ENCODE measurements at regions not wholly inside any gene's neighbourhood (a gene's known extent, or its start where the extent isn't known, plus 50 kb on each side); places are given as distances from the start of the nearest gene placed in this dataset.
"Not testable (repeated sequence)": the region's sequence is repeated elsewhere in the genome, so short reads cannot be mapped to it uniquely, and the experiment has no call there.

DNA sequence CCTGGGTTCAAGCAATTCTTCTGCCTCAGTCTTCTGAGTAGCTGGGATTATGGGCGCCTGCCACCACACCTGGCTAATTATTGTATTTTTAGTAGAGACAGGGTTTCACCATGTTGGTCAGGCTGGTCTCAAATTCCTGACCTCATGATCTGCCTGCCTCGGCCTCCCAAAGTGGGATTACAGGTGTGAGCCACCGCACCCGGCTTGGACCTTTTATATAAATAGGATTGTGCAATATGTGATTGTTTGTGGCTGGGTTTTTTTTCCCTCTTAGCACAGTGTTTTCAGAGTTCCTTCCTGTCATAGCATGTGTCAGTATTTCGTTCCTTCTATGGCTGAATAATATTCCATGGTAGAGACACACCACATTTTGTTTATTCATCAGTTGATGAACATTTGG is 65.8 kb upstream of the VKORC1L1 start:
- in situ Hi-C loops (cut with MboI); intact Hi-C loops (cut with micrococcal nuclease); H3K4me1 ChIP-seq (replicated peaks in 1 of 2; ENCODE audit: control insufficient read depth in 2 of 2, insufficient read depth in 2 of 2, low read length in 2 of 2); H4K20me1 ChIP-seq (replicated peaks; ENCODE audit: control insufficient read depth, insufficient read depth, low read length); H3K79me2 ChIP-seq (ENCODE audit: control insufficient read depth, insufficient read depth, low read length); CTCF ChIA-PET (ENCODE audit: low intra/inter-chr PET ratio); H3K4me3 ChIP-seq; DNase-seq (ENCODE audit: extremely low read depth in 1 of 4, low spot score in 3 of 4); H3K36me3 ChIP-seq (ENCODE audit: control insufficient read depth, insufficient read depth, low read length); FAIRE-seq; BruUV-seq (replicated peaks); ATAC-seq; H3K27ac ChIP-seq (ENCODE audit: extremely low read depth, low read depth, low read length); H3K9me1 ChIP-seq (ENCODE audit: control insufficient read depth, insufficient read depth, low read length); H3K9ac ChIP-seq (ENCODE audit: insufficient read depth in 1 of 2, low read depth in 2 of 2, low read length in 2 of 2); H3K4me2 ChIP-seq (ENCODE audit: insufficient read depth, low read length); POLR2A ChIA-PET; H3K27me3 ChIP-seq (ENCODE audit: control insufficient read depth in 2 of 2, insufficient read depth in 2 of 2, low read length in 2 of 2); H2AFZ ChIP-seq (ENCODE audit: low read depth, low read length); H3K9me3 ChIP-seq (replicated peaks; ENCODE audit: control insufficient read depth, insufficient read depth, low read depth, low read length); TF ChIP-seq CEBPG (CRISPR knock-in tag; IDR thresholded peaks at IDR 0.05): not testable (repeated sequence)
- TF ChIP-seq CEBPG (tag; conservative IDR thresholded peaks at IDR 0.05 in 1 of 2, IDR thresholded peaks at IDR 0.05 in 1 of 2), result peak; percentile 13 to 70; a peak in 2 of 4 replicates
- TF ChIP-seq CEBPB (tag; IDR thresholded peaks at IDR 0.05), result peak; percentile 80
- WGBS (ENCODE audit: insufficient coverage, low coverage, missing lambda C conversion rate), result 18% methylated on average over 5 of the region's 5 CpGs

DNA sequence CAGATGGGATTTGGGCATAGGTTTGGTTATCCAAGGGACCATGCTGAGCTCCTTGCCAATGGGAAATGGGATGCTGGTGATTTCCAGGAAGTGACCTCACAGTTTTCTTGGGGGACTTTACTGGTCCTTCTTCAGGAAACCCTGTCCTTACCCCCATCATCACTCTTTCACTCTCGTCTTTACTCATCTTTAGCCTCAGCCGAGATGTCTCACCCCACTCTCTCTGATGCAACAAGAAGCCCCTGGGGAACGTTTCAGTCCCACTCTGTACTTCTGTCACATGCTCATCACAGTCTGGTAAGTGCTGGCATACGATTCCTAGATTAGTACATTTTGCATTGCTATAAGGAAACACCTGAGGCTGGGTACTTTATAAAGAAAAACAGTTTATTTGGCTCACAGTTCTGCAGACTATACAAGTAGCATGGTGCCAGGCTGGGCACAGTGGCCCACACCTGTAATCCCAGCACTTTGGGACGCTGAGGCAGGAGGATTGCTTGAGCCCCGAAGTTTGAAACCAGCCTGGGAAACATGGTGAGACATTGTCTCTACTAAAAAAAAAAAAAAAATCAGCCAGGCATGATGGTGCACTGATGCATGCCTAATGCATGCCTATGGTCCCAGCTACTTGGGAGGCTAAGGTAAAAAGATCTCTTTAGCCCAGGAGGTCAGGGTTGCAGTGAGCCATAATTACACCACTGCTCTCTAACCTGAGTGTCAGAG is 63.5 kb upstream of the VKORC1L1 start:
- 10% methylated on average over 6 of the region's 6 CpGs for WGBS (ENCODE audit: insufficient coverage, low coverage, missing lambda C conversion rate)
- ChIA-PET CTCF (ENCODE audit: low intra/inter-chr PET ratio) (no interaction called here), POLR2A (interaction anchor here (0.6 kb wide), 1 partner anchor 320 kb away, joined by 3 read pairs; no protein-coding TSS in a partner anchor)
- no TSS peak for BruUV-seq (replicated peaks)
- in situ Hi-C loops (cut with MboI) (no loop called here), intact Hi-C loops (cut with micrococcal nuclease) (no loop called here)
- Histone ChIP-seq H3K4me2 (ENCODE audit: insufficient read depth, low read length) (no peak overlapping the region), H3K4me3 (no peak overlapping the region), H3K36me3 (ENCODE audit: control insufficient read depth, insufficient read depth, low read length) (no peaks in the 10 kb centered on the region), H3K9me1 (ENCODE audit: control insufficient read depth, insufficient read depth, low read length) (no peaks in the 10 kb centered on the region), H3K79me2 (ENCODE audit: control insufficient read depth, insufficient read depth, low read length) (no peaks in the 10 kb centered on the region), H3K27me3 (ENCODE audit: control insufficient read depth in 2 of 2, insufficient read depth in 2 of 2, low read length in 2 of 2) (no peaks in the 10 kb centered on the region), H4K20me1 (replicated peaks; ENCODE audit: control insufficient read depth, insufficient read depth, low read length) (no peaks in the 10 kb centered on the region), H2AFZ (ENCODE audit: low read depth, low read length) (no peak overlapping the region), H3K9me3 (replicated peaks; ENCODE audit: control insufficient read depth, insufficient read depth, low read depth, low read length) (no peaks in the 10 kb centered on the region), H3K9ac (ENCODE audit: insufficient read depth in 1 of 2, low read depth in 2 of 2, low read length in 2 of 2) (no peak overlapping the region), H3K27ac (ENCODE audit: extremely low read depth, low read depth, low read length) (no peak overlapping the region), H3K4me1 (replicated peaks in 1 of 2; ENCODE audit: control insufficient read depth in 2 of 2, insufficient read depth in 2 of 2, low read length in 2 of 2) (no peaks in the 10 kb centered on the region)
- ATAC-seq (no peak), FAIRE-seq (no peak), DNase-seq (ENCODE audit: extremely low read depth in 1 of 4, low spot score in 3 of 4) (no peak)
- TF ChIP-seq, protein P1, sequence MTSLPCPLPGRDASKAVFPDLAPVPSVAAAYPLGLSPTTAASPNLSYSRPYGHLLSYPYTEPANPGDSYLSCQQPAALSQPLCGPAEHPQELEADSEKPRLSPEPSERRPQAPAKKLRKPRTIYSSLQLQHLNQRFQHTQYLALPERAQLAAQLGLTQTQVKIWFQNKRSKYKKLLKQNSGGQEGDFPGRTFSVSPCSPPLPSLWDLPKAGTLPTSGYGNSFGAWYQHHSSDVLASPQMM (CRISPR knock-in tag; IDR thresholded peaks at IDR 0.05), result no peak
- TF ChIP-seq, protein P2, sequence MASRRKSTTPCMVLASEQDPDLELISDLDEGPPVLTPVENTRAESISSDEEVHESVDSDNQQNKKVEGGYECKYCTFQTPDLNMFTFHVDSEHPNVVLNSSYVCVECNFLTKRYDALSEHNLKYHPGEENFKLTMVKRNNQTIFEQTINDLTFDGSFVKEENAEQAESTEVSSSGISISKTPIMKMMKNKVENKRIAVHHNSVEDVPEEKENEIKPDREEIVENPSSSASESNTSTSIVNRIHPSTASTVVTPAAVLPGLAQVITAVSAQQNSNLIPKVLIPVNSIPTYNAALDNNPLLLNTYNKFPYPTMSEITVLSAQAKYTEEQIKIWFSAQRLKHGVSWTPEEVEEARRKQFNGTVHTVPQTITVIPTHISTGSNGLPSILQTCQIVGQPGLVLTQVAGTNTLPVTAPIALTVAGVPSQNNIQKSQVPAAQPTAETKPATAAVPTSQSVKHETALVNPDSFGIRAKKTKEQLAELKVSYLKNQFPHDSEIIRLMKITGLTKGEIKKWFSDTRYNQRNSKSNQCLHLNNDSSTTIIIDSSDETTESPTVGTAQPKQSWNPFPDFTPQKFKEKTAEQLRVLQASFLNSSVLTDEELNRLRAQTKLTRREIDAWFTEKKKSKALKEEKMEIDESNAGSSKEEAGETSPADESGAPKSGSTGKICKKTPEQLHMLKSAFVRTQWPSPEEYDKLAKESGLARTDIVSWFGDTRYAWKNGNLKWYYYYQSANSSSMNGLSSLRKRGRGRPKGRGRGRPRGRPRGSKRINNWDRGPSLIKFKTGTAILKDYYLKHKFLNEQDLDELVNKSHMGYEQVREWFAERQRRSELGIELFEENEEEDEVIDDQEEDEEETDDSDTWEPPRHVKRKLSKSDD (conservative IDR thresholded peaks at IDR 0.05; ENCODE audit: low read length), result no peak
- TF ChIP-seq HNRNPLL (IDR thresholded peaks at IDR 0.05; ENCODE audit: low read depth, low read length, poor library complexity, severe bottlenecking) (no peak), NFIC (IDR thresholded peaks at IDR 0.05) (no peak)
- TF ChIP-seq, protein P3, sequence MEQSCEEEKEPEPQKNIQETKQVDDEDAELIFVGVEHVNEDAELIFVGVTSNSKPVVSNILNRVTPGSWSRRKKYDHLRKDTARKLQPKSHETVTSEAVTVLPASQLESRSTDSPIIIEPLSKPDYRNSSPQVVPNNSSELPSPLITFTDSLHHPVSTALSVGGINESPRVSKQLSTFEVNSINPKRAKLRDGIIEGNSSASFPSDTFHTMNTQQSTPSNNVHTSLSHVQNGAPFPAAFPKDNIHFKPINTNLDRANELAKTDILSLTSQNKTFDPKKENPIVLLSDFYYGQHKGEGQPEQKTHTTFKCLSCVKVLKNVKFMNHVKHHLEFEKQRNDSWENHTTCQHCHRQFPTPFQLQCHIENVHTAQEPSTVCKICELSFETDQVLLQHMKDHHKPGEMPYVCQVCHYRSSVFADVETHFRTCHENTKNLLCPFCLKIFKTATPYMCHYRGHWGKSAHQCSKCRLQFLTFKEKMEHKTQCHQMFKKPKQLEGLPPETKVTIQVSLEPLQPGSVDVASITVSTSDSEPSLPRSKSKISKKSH (CRISPR knock-in tag; IDR thresholded peaks at IDR 0.05), result no peak

Measured in K562 (cell line).